Keratinocyte (primary cell): ENCODE measurements at regions not wholly inside any gene's neighbourhood (a gene's known extent, or its start where the extent isn't known, plus 50 kb on each side); places are given as distances from the start of the nearest gene placed in this dataset.

ENCODE experiments used
- DNase-seq: peaks from one replicate; pipeline ENCODE4 v3.0.0-alpha.2; 2011; ENCODE audit warnings: low read depth, missing footprints, low spot score
- FAIRE-seq: peaks from 2 replicates; lab custom pipeline; 2011; peaks lifted over from hg19 to GRCh38; lab: Jason Lieb, UNC
- H2AFZ ChIP-seq: 2 replicates; pipeline ENCODE4 v1.6.0; 2012; ENCODE audit warnings: low read length, control low read depth, inconsistent platforms; ENCODE audit not compliant: control insufficient read depth
- H3K27ac ChIP-seq: 2 replicates; pipeline ENCODE4 v1.5.1; 2011; ENCODE audit warnings: low read length; ENCODE audit not compliant: control insufficient read depth, insufficient read depth
- H3K27me3 ChIP-seq: 3 replicates; pipeline ENCODE4 v1.6.0; 2011; ENCODE audit warnings: low read length; ENCODE audit not compliant: control insufficient read depth, insufficient read depth; ENCODE audit errors: extremely low read depth
- H3K36me3 ChIP-seq, 2 experiments: 2 replicates in 1 of 2; 3 replicates in 1 of 2; pipeline ENCODE4 v1.5.1; 2011; ENCODE audit warnings: low read length in 2 of 2, mild to moderate bottlenecking in 1 of 2; ENCODE audit not compliant: control insufficient read depth in 2 of 2, insufficient read depth in 2 of 2; ENCODE audit errors: extremely low read depth in 1 of 2
- H3K4me1 ChIP-seq: 3 replicates; pipeline ENCODE4 v1.5.1; 2011; ENCODE audit warnings: low read length; ENCODE audit not compliant: control insufficient read depth, insufficient read depth; ENCODE audit errors: extremely low read depth
- H3K4me2 ChIP-seq: 3 replicates; pipeline ENCODE4 v1.6.0; 2011; ENCODE audit warnings: low read depth, low read length; ENCODE audit not compliant: control insufficient read depth, insufficient read depth; ENCODE audit errors: extremely low read depth
- H3K4me3 ChIP-seq, 3 experiments: fragments of 200-600 bp in 1 of 3; sonication (generic) in 1 of 3; 2 replicates in 2 of 3; 3 replicates in 1 of 3; pipeline ENCODE4 v1.5.1; 2011 to 2016; ENCODE audit warnings: low read length in 3 of 3, mild to moderate bottlenecking in 3 of 3, control low read depth in 2 of 3, inconsistent platforms in 1 of 3, low read depth in 1 of 3, mixed read lengths in 1 of 3, mixed run types in 1 of 3, moderate library complexity in 1 of 3; ENCODE audit not compliant: control insufficient read depth in 2 of 3, insufficient read depth in 2 of 3; ENCODE audit errors: extremely low read depth in 1 of 3
- H3K79me2 ChIP-seq: 2 replicates; pipeline ENCODE4 v1.6.0; 2012; ENCODE audit warnings: low read length; ENCODE audit not compliant: control insufficient read depth, insufficient read depth
- H3K9ac ChIP-seq: 3 replicates; pipeline ENCODE4 v1.6.0; 2011; ENCODE audit warnings: low read length; ENCODE audit not compliant: control insufficient read depth, insufficient read depth; ENCODE audit errors: extremely low read depth
- H3K9me1 ChIP-seq: 3 replicates; pipeline ENCODE4 v1.6.0; 2011; ENCODE audit warnings: low read length; ENCODE audit not compliant: control insufficient read depth, insufficient read depth; ENCODE audit errors: extremely low read depth
- H3K9me3 ChIP-seq: 2 replicates; pipeline ENCODE4 v1.5.1; 2012; ENCODE audit warnings: low read depth, low read length; ENCODE audit not compliant: control insufficient read depth
- H4K20me1 ChIP-seq: 3 replicates; pipeline ENCODE4 v1.6.0; 2011; ENCODE audit warnings: low read length; ENCODE audit not compliant: control insufficient read depth, insufficient read depth; ENCODE audit errors: extremely low read depth
- EZH2 ChIP-seq: IDR thresholded peaks from one replicate; pipeline ENCODE4 v1.6.1; 2012; ENCODE audit warnings: inconsistent platforms, mild to moderate bottlenecking, low read length, moderate library complexity
- dilution Hi-C: fragments of 300-500 bp; cut with MboI; formaldehyde crosslinking; loops from one replicate; pipeline ENCODE4 v1.7.0; 2020; ENCODE audit warnings: low sequenced_read_pairs; ENCODE audit not compliant: extremely low pct_ligation_motif_present
- TF ChIP-seq, protein P1 (sequence below), 3 experiments: IDR thresholded peaks in 1 of 3; conservative IDR thresholded peaks in 1 of 3; optimal IDR thresholded peaks in 1 of 3; 2 replicates in 2 of 3; 3 replicates in 1 of 3; pipeline versions ENCODE3 to v1.5.1; 2011; ENCODE audit warnings: low read length in 3 of 3, mild to moderate bottlenecking in 3 of 3, moderate library complexity in 2 of 3, control low read depth in 1 of 3, inconsistent platforms in 1 of 3; ENCODE audit not compliant: insufficient read depth in 2 of 3; ENCODE audit errors: extremely low read depth in 1 of 3

DNA sequence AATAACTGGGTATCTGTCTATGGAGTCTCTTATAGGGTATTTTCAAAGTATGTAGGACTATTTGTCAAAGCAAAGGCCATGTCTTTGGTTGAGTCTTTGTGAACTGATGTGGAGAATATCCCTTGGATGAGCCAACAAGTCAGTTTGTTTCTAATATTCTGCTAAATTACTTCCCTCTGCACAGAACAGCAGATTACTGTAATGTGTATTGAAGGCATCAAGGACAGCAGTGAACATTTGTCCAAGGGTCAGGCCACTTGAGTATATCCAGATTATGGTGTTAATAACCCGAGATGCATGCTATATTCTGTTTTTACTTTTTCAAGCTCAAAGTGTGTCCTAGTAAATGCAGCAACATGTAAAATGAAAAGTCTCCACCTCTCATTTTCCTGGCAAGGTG lies 144.2 kb upstream of the GLI3 start:
- no peaks in the 10 kb centered on the region for H3K9me1 ChIP-seq
- dilution Hi-C loops, result no loop called here
- no peaks in the 10 kb centered on the region for H3K36me3 ChIP-seq
- no peaks in the 10 kb centered on the region for H4K20me1 ChIP-seq
- no peak overlapping the region for H3K27ac ChIP-seq
- DNase-seq, result no peak
- H3K27me3 ChIP-seq, result no peaks in the 10 kb centered on the region
- no peaks in the 10 kb centered on the region for H3K9me3 ChIP-seq
- no peaks in the 10 kb centered on the region for H3K79me2 ChIP-seq
- H3K4me3 ChIP-seq, result no peak overlapping the region
- no peak for FAIRE-seq
- H3K4me1 ChIP-seq, result peaks cover 3% of the 10 kb centered on the region
- no peak overlapping the region for H3K9ac ChIP-seq
- no peak overlapping the region for H3K4me2 ChIP-seq
- TF ChIP-seq EZH2, result no peak
- TF ChIP-seq, protein P1, sequence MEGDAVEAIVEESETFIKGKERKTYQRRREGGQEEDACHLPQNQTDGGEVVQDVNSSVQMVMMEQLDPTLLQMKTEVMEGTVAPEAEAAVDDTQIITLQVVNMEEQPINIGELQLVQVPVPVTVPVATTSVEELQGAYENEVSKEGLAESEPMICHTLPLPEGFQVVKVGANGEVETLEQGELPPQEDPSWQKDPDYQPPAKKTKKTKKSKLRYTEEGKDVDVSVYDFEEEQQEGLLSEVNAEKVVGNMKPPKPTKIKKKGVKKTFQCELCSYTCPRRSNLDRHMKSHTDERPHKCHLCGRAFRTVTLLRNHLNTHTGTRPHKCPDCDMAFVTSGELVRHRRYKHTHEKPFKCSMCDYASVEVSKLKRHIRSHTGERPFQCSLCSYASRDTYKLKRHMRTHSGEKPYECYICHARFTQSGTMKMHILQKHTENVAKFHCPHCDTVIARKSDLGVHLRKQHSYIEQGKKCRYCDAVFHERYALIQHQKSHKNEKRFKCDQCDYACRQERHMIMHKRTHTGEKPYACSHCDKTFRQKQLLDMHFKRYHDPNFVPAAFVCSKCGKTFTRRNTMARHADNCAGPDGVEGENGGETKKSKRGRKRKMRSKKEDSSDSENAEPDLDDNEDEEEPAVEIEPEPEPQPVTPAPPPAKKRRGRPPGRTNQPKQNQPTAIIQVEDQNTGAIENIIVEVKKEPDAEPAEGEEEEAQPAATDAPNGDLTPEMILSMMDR (optimal IDR thresholded peaks at IDR 0.05 in 1 of 3, IDR thresholded peaks at IDR 0.05 in 1 of 3, conservative IDR thresholded peaks at IDR 0.05 in 1 of 3; ENCODE audit: extremely low read depth in 1 of 3, insufficient read depth in 2 of 3, low read length in 3 of 3), result no peak
- no peak overlapping the region for H2AFZ ChIP-seq

DNA sequence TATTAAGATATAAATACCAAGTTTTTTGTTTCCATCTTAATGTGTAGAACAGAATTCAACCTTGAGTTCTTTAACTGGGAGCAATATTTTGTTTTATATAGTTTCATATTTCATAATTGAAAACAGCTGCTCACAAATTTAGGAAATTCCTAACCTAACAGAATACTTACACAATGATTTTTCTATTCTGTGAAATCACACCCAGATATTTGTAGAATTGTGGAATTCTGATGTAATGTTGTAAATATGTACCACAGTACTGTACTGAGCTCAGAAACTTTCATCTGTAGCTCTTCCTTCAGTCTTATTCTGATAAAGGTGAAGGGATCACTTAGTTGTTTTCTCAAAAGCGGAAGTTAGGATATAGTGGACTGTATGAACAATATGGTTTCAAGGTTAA lies 143.4 kb upstream of the GLI3 start:
- no peak for TF ChIP-seq EZH2
- TF ChIP-seq, protein P1 (optimal IDR thresholded peaks at IDR 0.05 in 1 of 3, IDR thresholded peaks at IDR 0.05 in 1 of 3, conservative IDR thresholded peaks at IDR 0.05 in 1 of 3; ENCODE audit: extremely low read depth in 1 of 3, insufficient read depth in 2 of 3, low read length in 3 of 3), result no peak
- Histone ChIP-seq H3K9me3 (no peaks in the 10 kb centered on the region), H3K27me3 (no peaks in the 10 kb centered on the region), H3K79me2 (no peaks in the 10 kb centered on the region), H3K4me1 (peaks cover 3% of the 10 kb centered on the region), H3K9me1 (no peaks in the 10 kb centered on the region), H3K4me2 (no peak overlapping the region), H3K27ac (no peak overlapping the region), H2AFZ (no peak overlapping the region), H4K20me1 (no peaks in the 10 kb centered on the region), H3K4me3 (no peak overlapping the region), H3K36me3 (no peaks in the 10 kb centered on the region), H3K9ac (no peak overlapping the region)
- DNase-seq, result no peak
- dilution Hi-C loops, result no loop called here
- FAIRE-seq, result no peak
